Ishikawa (cell line): ENCODE measurements at regions not wholly inside any gene's neighbourhood (a gene's known extent, or its start where the extent isn't known, plus 50 kb on each side); places are given as distances from the start of the nearest gene placed in this dataset.

Experiments used
- CEBPB ChIP-seq: IDR thresholded peaks from 2 replicates; pipeline ENCODE4 v1.6.1; 2012
- CREB1 ChIP-seq: IDR thresholded peaks from 2 replicates; pipeline ENCODE4 v1.6.1; 2012; ENCODE audit warnings: low read depth
- EGR1 ChIP-seq: IDR thresholded peaks from 2 replicates; pipeline ENCODE4 v1.6.1; 2012
- EP300 ChIP-seq: IDR thresholded peaks from 2 replicates; pipeline ENCODE4 v1.6.1; 2012; ENCODE audit warnings: borderline replicate concordance
- FOXM1 ChIP-seq: IDR thresholded peaks from 2 replicates; pipeline ENCODE4 v1.6.1; 2012; ENCODE audit warnings: low read depth, borderline replicate concordance
- NFIC ChIP-seq: IDR thresholded peaks from 2 replicates; pipeline ENCODE4 v1.6.1; 2012
- RAD21 ChIP-seq: IDR thresholded peaks from 2 replicates; pipeline ENCODE4 v1.6.1; 2012; ENCODE audit warnings: low read depth
- TAF1 ChIP-seq: IDR thresholded peaks from 2 replicates; pipeline ENCODE4 v1.6.1; 2012; ENCODE audit warnings: low read depth, mild to moderate bottlenecking
- TCF12 ChIP-seq: IDR thresholded peaks from 2 replicates; pipeline ENCODE4 v1.6.1; 2012; ENCODE audit warnings: low read depth
- TEAD4 ChIP-seq: IDR thresholded peaks from 2 replicates; pipeline ENCODE4 v1.6.1; 2012
- YY1 ChIP-seq: IDR thresholded peaks from 2 replicates; pipeline ENCODE4 v1.6.1; 2012; ENCODE audit warnings: low read depth
- ZBTB7A ChIP-seq: IDR thresholded peaks from 2 replicates; pipeline ENCODE4 v1.6.1; 2012; ENCODE audit warnings: low read depth
- TF ChIP-seq, protein P1 (sequence below): IDR thresholded peaks from 2 replicates; pipeline ENCODE4 v1.6.1; 2012
- TF ChIP-seq, protein P2 (sequence below): IDR thresholded peaks from 2 replicates; pipeline ENCODE4 v1.6.1; 2012; ENCODE audit warnings: low read depth, mild to moderate bottlenecking
- TF ChIP-seq, protein P3 (sequence below): IDR thresholded peaks from 2 replicates; pipeline ENCODE4 v1.6.1; 2012

DNA sequence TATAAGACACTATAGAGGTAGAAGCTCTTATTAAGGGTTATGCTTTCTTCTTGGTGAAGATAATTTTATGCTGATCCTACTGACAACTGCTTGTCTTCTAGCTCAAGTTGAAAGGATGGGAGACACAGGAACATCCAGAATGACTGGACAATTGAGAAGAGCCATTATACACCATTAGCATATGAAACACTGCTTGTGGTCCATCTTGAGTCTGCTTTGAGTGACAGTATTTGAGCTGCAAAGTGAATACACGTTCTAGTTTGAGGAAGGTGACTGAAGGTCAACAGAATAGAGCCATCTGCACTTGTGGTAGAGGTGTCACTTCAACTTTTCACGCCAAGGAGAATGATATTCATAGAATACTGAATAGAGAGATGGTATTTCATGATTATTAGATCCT, 315.4 kb downstream of the MCTP2 start:
- no peak for TF ChIP-seq CREB1
- TF ChIP-seq, protein P1, sequence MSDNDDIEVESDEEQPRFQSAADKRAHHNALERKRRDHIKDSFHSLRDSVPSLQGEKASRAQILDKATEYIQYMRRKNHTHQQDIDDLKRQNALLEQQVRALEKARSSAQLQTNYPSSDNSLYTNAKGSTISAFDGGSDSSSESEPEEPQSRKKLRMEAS, result no peak
- TF ChIP-seq EGR1, result no peak
- TF ChIP-seq RAD21, result no peak
- no peak for TF ChIP-seq EP300
- TF ChIP-seq YY1, result no peak
- TF ChIP-seq TEAD4, result no peak
- no peak for TF ChIP-seq ZBTB7A
- no peak for TF ChIP-seq FOXM1
- no peak for TF ChIP-seq NFIC
- no peak for TF ChIP-seq TAF1
- TF ChIP-seq, protein P2, sequence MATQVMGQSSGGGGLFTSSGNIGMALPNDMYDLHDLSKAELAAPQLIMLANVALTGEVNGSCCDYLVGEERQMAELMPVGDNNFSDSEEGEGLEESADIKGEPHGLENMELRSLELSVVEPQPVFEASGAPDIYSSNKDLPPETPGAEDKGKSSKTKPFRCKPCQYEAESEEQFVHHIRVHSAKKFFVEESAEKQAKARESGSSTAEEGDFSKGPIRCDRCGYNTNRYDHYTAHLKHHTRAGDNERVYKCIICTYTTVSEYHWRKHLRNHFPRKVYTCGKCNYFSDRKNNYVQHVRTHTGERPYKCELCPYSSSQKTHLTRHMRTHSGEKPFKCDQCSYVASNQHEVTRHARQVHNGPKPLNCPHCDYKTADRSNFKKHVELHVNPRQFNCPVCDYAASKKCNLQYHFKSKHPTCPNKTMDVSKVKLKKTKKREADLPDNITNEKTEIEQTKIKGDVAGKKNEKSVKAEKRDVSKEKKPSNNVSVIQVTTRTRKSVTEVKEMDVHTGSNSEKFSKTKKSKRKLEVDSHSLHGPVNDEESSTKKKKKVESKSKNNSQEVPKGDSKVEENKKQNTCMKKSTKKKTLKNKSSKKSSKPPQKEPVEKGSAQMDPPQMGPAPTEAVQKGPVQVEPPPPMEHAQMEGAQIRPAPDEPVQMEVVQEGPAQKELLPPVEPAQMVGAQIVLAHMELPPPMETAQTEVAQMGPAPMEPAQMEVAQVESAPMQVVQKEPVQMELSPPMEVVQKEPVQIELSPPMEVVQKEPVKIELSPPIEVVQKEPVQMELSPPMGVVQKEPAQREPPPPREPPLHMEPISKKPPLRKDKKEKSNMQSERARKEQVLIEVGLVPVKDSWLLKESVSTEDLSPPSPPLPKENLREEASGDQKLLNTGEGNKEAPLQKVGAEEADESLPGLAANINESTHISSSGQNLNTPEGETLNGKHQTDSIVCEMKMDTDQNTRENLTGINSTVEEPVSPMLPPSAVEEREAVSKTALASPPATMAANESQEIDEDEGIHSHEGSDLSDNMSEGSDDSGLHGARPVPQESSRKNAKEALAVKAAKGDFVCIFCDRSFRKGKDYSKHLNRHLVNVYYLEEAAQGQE, result no peak
- TF ChIP-seq, protein P3, sequence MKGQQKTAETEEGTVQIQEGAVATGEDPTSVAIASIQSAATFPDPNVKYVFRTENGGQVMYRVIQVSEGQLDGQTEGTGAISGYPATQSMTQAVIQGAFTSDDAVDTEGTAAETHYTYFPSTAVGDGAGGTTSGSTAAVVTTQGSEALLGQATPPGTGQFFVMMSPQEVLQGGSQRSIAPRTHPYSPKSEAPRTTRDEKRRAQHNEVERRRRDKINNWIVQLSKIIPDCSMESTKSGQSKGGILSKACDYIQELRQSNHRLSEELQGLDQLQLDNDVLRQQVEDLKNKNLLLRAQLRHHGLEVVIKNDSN, result no peak
- no peak for TF ChIP-seq TCF12
- TF ChIP-seq CEBPB, result no peak

DNA sequence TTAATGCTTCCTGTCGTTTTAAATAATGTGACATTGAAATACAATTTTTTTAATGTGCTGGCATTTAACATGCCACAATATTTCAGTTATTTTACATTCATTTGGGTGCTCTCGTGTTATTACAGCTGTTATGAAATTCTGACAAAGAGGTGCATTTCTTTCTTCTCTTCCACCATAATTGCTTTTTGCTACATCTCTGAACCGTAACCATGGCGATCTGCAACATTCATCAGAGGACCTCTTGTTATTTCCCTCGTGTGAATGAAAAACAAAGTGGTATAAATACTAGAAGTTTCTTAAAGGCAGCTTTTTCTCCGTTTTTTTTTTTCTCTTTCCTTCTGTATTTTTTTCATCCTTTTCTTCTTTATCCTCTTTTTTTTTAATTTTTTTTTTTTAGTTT, 316.4 kb downstream of the MCTP2 start:
- TF ChIP-seq RAD21 (no peak), NFIC (no peak), ZBTB7A (no peak), YY1 (no peak), EGR1 (no peak), EP300 (no peak), TAF1 (no peak), CREB1 (no peak), FOXM1 (no peak), CEBPB (no peak), TEAD4 (no peak), TCF12 (no peak)
- TF ChIP-seq, protein P1, result no peak
- TF ChIP-seq, protein P3, result no peak
- TF ChIP-seq, protein P2, result no peak

DNA sequence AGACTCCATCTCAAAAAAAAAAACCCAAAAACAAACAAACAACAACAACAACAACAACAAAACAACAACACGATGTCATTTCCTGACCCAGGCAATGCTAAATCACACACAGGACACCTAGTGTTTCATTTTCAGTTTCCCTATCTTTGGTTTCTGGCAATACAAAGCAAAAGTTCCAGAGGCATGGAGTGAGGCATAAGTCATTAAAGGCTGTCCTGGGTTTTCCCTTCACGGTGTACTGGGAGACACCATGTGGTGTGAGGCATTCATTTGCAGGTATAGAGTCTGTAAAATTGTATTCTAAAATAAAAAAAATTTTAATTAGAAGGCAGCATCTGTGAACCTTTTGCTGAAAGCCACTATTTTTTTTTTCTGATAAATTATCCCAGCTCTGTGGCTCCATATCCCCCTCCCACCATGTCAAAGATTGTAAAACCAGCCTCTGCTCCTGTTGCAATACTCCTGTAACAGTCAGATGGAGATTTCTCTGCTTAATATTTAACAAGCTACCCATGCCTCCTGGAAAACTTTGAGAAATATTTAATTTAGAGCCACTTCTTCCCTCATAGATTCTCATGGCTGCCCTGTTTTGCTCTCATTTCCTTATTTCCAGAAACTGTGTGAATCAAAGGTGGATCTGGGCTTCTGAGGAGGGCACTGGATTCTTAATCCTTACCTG, 324.6 kb downstream of the MCTP2 start:
- no peak for TF ChIP-seq CEBPB

DNA sequence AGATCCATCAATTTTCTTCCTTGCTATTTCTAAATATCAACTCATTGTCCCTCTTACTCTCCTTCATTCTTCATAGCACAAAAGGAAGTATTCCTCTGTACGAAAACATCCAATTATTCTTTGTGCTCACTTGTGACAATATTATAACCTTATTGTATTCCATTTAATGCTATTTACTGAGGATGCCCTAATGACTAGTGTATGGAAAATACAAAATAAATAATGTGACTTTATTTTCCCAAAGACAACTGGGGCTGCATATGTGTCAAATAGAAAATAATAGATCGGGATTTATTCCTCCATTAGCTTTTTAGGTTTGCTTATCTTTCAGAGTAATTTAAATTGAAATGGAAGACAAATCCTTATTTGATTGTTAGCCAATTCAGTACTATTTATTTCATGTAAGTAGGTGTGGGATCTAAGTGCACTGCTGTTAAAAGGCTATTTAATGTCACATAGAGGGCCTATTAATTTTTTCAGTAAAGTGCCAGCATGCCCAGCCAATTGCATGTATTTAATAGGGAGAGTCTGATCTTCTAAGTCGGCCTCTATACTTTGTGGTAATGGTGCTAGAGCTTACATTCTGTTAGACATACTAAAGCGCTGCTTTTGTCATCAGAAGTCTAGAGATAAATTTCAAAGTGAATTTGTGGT, 329.8 kb downstream of the MCTP2 start:
- TF ChIP-seq, protein P2, result no peak
- no peak for TF ChIP-seq TEAD4
- no peak for TF ChIP-seq FOXM1

DNA sequence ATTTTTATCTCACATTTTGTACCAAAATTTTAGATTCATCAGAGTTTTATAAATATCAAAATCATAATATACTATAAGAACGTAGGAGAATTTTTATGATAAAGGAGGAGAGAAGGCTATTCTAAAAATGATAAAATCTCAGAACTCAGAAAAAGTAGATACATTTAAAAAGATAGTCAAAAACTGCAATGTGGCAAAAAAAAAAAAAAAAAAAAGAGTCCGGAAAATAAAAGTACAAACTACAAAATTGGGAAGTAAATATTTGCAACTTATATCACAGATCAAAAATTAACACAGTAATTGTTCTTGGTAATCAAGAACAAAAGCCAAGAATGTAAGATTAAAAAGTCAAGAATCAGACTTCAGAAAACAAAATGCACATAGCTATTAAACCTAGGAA, 332.1 kb downstream of the MCTP2 start:
- TF ChIP-seq FOXM1, result no peak
- TF ChIP-seq CREB1, result no peak
- no peak for TF ChIP-seq TAF1
- no peak for TF ChIP-seq TCF12
- no peak for TF ChIP-seq NFIC
- TF ChIP-seq RAD21, result no peak
- TF ChIP-seq EP300, result no peak
- TF ChIP-seq, protein P3, result no peak
- TF ChIP-seq ZBTB7A, result no peak
- TF ChIP-seq TEAD4, result no peak
- no peak for TF ChIP-seq EGR1
- TF ChIP-seq, protein P1, result no peak
